HepG2 (cell line): ENCODE measurements at regions not wholly inside any gene's neighbourhood (a gene's known extent, or its start where the extent isn't known, plus 50 kb on each side); places are given as distances from the start of the nearest gene placed in this dataset.

Experiments
- ARNT ChIP-seq: fragments of 450-650 bp; IDR thresholded peaks from 2 replicates; pipeline ENCODE4 v1.6.1; 2017
- CTCF ChIP-seq: sonication (generic); formaldehyde crosslinking; IDR thresholded peaks from 2 replicates; pipeline ENCODE4 v1.5.0; 2020; ENCODE audit warnings: mild to moderate bottlenecking, missing genetic modification reagents, moderate library complexity
- MIER2 ChIP-seq: IDR thresholded peaks from 2 replicates; pipeline ENCODE4 v1.6.1; 2016; ENCODE audit warnings: missing biosample characterization, missing genetic modification reagents
- NAIF1 ChIP-seq: sonication (generic); formaldehyde crosslinking; IDR thresholded peaks from 2 replicates; pipeline ENCODE4 v1.5.0; 2020; ENCODE audit warnings: mild to moderate bottlenecking, missing genetic modification reagents, borderline replicate concordance
- SP1 ChIP-seq, 2 experiments: fragments of 450-650 bp in 1 of 2; sonication (generic) in 1 of 2; formaldehyde crosslinking in 1 of 2; IDR thresholded peaks; 2 replicates each; pipeline versions ENCODE4 v1.4.0 to v1.6.1; 2016 to 2020; ENCODE audit warnings: missing genetic modification reagents in 1 of 2
- TAF1 ChIP-seq: sonication (generic); formaldehyde crosslinking; IDR thresholded peaks from 2 replicates; pipeline ENCODE4 v1.4.0; 2020; ENCODE audit warnings: missing genetic modification reagents
- ZFX ChIP-seq: sonication (generic); formaldehyde crosslinking; IDR thresholded peaks from 2 replicates; pipeline ENCODE4 v1.4.0; 2020; ENCODE audit warnings: mild to moderate bottlenecking, low read depth, missing genetic modification reagents, moderate library complexity
- ZNF256 ChIP-seq: sonication (generic); formaldehyde crosslinking; conservative IDR thresholded peaks from 2 replicates; pipeline ENCODE4 v1.4.0; 2020; ENCODE audit warnings: missing genetic modification reagents
- ZNF468 ChIP-seq: sonication (generic); formaldehyde crosslinking; IDR thresholded peaks from 2 replicates; pipeline ENCODE4 v1.8.0; 2022; ENCODE audit warnings: mild to moderate bottlenecking, moderate library complexity, missing genetic modification reagents
- ZNF564 ChIP-seq: sonication (generic); formaldehyde crosslinking; IDR thresholded peaks from 2 replicates; pipeline ENCODE4 v1.8.1; 2023; ENCODE audit warnings: mild to moderate bottlenecking, missing genetic modification reagents

DNA sequence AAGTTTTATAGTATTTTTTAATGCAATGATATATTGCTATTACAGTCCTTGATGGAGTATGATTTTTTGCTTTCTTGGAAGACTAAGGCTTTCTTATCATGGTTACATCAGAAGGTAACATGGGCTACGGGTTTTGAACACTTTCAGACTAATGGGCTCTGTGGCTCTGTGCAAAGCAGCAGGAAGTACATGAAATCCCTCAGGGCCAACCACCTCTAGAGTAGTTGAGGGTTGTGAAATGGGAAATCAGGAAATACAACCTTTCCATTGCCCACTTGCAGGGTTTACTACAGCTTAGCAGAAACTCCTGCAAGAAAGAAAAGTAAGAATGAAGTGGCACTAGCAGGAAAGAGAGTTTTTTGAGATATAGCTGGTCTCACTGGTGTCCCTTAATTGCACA, 853.5 kb downstream of the KCNMA1 start:
- no peak for TF ChIP-seq NAIF1 (CRISPR knock-in tag)
- TF ChIP-seq ZNF256, result no peak
- no peak for TF ChIP-seq SP1 (IDR thresholded peaks at IDR 0.05)
- TF ChIP-seq SP1 (CRISPR knock-in tag; IDR thresholded peaks at IDR 0.05), result no peak
- TF ChIP-seq ZNF468, result no peak
- no peak for TF ChIP-seq ARNT
- TF ChIP-seq ZFX, result no peak
- no peak for TF ChIP-seq CTCF (CRISPR knock-in tag)
- no peak for TF ChIP-seq TAF1 (CRISPR knock-in tag)
- no peak for TF ChIP-seq ZNF564 (CRISPR knock-in tag)
- TF ChIP-seq MIER2 (CRISPR knock-in tag), result no peak
